ENCODE measurements at regions not wholly inside any gene's neighbourhood (a gene's known extent, or its start where the extent isn't known, plus 50 kb on each side); places are given as distances from the start of the nearest gene placed in this dataset.

DNA sequence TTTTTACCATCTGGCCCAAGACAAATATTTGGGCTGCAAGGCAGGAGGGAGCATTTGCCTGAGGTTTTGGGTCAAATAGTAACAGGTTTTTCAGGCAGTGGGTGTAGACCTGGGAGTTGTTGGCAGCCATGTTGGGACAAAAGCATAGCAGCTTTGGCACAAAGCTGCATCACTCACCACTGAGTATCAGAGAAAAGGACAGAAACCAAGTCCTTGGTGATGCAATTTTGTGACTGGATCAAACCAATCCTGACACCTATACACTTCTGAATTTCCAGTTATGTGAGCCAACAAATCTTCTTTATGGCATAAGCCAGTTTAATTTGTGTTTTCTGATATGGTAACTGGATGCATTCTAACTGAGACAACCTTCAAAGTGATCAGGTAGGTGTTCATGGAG is 144.8 kb upstream of the KRR1 start:
- TF ChIP-seq, protein P1, sequence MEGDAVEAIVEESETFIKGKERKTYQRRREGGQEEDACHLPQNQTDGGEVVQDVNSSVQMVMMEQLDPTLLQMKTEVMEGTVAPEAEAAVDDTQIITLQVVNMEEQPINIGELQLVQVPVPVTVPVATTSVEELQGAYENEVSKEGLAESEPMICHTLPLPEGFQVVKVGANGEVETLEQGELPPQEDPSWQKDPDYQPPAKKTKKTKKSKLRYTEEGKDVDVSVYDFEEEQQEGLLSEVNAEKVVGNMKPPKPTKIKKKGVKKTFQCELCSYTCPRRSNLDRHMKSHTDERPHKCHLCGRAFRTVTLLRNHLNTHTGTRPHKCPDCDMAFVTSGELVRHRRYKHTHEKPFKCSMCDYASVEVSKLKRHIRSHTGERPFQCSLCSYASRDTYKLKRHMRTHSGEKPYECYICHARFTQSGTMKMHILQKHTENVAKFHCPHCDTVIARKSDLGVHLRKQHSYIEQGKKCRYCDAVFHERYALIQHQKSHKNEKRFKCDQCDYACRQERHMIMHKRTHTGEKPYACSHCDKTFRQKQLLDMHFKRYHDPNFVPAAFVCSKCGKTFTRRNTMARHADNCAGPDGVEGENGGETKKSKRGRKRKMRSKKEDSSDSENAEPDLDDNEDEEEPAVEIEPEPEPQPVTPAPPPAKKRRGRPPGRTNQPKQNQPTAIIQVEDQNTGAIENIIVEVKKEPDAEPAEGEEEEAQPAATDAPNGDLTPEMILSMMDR (IDR thresholded peaks at IDR 0.05): no peak
- TF ChIP-seq POLR2A (IDR thresholded peaks at IDR 0.05): no peak

All from body of pancreas (tissue), 4 donors.